DOHH2 (cell line): ENCODE measurements at regions not wholly inside any gene's neighbourhood (a gene's known extent, or its start where the extent isn't known, plus 50 kb on each side); places are given as distances from the start of the nearest gene placed in this dataset.

Source experiments
- EZH2phosphoT487 ChIP-seq: fragments of 200-600 bp; sonication (generic); IDR thresholded peaks from 2 replicates; pipeline ENCODE4 v1.6.1; 2017; ENCODE audit warnings: borderline replicate concordance, mild to moderate bottlenecking, antibody characterized with exemption, low read length, moderate library complexity, mixed read lengths
- TF ChIP-seq, protein P1 (sequence below): fragments of 200-600 bp; sonication (generic); IDR thresholded peaks from one replicate; pipeline ENCODE4 v1.5.1; 2014; ENCODE audit warnings: antibody characterized with exemption, mild to moderate bottlenecking, low read depth, low read length; ENCODE audit not compliant: poor library complexity, severe bottlenecking

DNA sequence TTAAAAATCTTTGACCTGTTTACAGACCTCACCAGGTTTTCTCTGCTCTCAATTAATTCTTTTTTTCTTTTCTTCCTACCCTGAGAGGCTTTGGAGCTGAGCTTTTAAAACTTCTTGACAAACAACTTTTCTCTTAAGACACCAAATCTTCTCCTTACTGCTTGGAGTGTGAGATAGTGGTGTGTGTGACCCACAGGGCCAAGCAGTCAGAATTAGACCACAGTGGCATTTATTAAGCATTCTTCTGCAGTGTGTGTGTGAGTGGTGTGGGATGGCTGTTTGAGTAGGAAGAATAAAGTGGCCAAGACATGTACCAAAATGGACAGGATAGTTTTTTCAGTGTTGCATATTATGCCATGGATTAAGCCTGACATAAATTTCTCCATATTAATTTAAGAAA, 665.1 kb downstream of the RAPGEF2 start:
- TF ChIP-seq, protein P1, sequence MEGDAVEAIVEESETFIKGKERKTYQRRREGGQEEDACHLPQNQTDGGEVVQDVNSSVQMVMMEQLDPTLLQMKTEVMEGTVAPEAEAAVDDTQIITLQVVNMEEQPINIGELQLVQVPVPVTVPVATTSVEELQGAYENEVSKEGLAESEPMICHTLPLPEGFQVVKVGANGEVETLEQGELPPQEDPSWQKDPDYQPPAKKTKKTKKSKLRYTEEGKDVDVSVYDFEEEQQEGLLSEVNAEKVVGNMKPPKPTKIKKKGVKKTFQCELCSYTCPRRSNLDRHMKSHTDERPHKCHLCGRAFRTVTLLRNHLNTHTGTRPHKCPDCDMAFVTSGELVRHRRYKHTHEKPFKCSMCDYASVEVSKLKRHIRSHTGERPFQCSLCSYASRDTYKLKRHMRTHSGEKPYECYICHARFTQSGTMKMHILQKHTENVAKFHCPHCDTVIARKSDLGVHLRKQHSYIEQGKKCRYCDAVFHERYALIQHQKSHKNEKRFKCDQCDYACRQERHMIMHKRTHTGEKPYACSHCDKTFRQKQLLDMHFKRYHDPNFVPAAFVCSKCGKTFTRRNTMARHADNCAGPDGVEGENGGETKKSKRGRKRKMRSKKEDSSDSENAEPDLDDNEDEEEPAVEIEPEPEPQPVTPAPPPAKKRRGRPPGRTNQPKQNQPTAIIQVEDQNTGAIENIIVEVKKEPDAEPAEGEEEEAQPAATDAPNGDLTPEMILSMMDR, result no peak
- TF ChIP-seq EZH2phosphoT487, result no peak
